Muscle of leg (tissue), 3 donors: ENCODE measurements at regions not wholly inside any gene's neighbourhood (a gene's known extent, or its start where the extent isn't known, plus 50 kb on each side); places are given as distances from the start of the nearest gene placed in this dataset.

ENCODE experiments used
- DNase-seq: peaks from one replicate; pipeline ENCODE4 v3.0.0; 2013
- H3K27ac ChIP-seq: one replicate; pipeline ENCODE4 v1.5.1; 2013; ENCODE audit warnings: mild to moderate bottlenecking, low read length, control low read depth
- H3K27me3 ChIP-seq: one replicate; pipeline ENCODE4 v1.6.1; 2013; ENCODE audit warnings: low read length; ENCODE audit not compliant: control insufficient read depth, insufficient read depth
- H3K36me3 ChIP-seq: one replicate; pipeline ENCODE4 v1.6.1; 2013; ENCODE audit warnings: low read length; ENCODE audit not compliant: control insufficient read depth, insufficient read depth
- H3K4me1 ChIP-seq: one replicate; pipeline ENCODE4 v1.6.1; 2013; ENCODE audit warnings: low read length; ENCODE audit not compliant: control insufficient read depth, insufficient read depth
- H3K4me3 ChIP-seq: one replicate; pipeline ENCODE4 v1.5.1; 2013; ENCODE audit warnings: low read length, control low read depth
- H3K9me3 ChIP-seq: replicated peaks from 2 replicates; pipeline ENCODE4 v1.6.1; 2013; ENCODE audit warnings: low read depth, low read length; ENCODE audit not compliant: control insufficient read depth
- WGBS: methylation state at CpG from one replicate; pipeline ENCODE4 v1.1.5; 2013; ENCODE audit warnings: missing lambda C conversion rate; ENCODE audit not compliant: insufficient coverage; 5-methylcytosine and 5-hydroxymethylcytosine counted together

DNA sequence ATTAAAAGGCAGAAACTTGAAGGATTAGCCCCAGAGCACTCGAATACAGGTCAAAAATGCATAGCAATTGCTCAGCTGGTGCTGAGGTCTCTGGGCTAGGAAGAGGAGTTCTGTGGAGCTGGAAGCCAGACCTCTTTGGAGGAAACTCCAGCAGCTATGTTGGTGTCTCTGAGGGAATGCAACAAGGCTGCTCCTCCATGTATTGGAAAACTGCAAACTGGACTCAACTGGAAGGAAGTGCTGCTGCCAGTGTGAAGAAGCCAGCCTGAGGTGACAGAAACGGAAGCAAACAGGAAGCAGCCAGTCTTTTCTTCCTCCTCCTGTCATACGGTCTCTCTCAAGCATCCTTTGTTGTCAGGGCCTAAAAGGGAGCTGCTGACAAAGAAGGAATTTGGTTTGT lies 233.4 kb upstream of the FGGY start:
- peak; percentile 72 for DNase-seq
- H3K4me3 ChIP-seq: no peak overlapping the region
- peaks cover 14% of the 10 kb centered on the region for H3K4me1 ChIP-seq
- H3K9me3 ChIP-seq: no peaks in the 10 kb centered on the region
- H3K36me3 ChIP-seq: no peaks in the 10 kb centered on the region
- H3K27ac ChIP-seq: peak overlapping the region; percentile 25
- no peaks in the 10 kb centered on the region for H3K27me3 ChIP-seq
- no CpG with 5 or more reads among the region's 3 CpGs for WGBS

DNA sequence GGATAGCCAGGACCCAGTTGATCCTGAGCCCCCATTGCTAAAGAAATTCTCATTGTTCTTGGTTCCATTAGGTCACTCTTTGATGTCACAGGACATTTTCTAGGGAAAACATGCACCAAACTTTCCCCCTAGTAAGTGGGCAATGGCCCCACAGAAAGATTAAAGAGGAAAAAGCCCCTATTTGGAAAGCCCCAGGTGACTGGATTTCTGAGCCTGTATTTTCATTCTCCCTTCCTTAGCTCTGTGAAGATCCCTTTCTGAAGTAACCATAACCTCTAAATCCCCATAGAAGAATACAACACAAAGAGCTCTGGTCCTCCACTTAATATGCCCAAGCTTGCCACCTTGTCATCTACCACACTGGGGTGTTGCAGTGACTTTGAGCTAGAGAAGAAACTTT lies 232.3 kb upstream of the FGGY start:
- Histone ChIP-seq H3K27me3 (no peaks in the 10 kb centered on the region), H3K36me3 (no peaks in the 10 kb centered on the region), H3K4me3 (no peak overlapping the region), H3K9me3 (no peaks in the 10 kb centered on the region), H3K27ac (no peak overlapping the region), H3K4me1 (peaks cover 11% of the 10 kb centered on the region)
- DNase-seq: no peak

DNA sequence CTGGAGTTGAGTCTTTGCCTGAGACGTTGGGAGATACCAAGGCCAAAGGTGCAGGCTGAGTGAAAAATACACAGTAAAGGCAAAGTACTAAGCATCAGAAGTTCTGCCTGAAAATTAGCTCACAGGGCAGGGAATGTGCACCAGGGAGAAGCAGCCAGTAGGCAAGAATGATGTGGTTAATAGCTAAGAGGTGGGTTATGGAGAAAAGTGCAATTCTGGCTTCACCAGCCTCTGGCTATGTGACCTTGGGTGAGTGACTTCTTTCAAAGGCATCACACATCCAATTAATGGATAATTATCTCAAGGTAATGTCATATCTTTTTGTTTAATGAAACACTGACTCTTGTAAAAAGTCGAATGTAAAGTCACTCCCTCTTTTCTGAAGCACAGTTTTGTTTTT lies 230.7 kb upstream of the FGGY start:
- Histone ChIP-seq H3K4me1 (peaks cover 12% of the 10 kb centered on the region), H3K9me3 (no peaks in the 10 kb centered on the region), H3K36me3 (no peaks in the 10 kb centered on the region), H3K27ac (no peak overlapping the region), H3K27me3 (no peaks in the 10 kb centered on the region), H3K4me3 (no peak overlapping the region)
- no peak for DNase-seq
- WGBS: 83% methylated on average over 1 of the region's 2 CpGs

DNA sequence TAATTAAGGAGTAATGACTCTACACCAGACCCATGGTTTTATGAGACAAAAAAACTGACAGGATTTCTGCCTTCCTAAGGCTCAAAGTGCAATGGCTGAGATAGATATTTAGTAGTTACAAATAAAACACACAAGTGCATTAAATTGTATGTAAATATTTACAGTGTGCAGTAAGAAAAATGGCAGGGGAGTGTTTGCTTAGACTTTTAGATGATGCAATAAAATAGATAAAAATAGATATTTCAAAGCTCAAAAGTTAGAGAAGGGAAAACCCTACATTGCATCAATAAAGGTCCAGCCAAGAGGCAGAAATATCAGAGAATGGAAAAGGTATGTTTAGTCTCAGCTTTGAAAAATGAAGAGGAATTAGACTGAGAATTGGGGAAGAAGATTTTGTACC lies 226.3 kb upstream of the FGGY start:
- Histone ChIP-seq H3K27ac (no peak overlapping the region), H3K4me1 (peaks cover 6% of the 10 kb centered on the region), H3K9me3 (no peaks in the 10 kb centered on the region), H3K36me3 (no peaks in the 10 kb centered on the region), H3K4me3 (no peak overlapping the region), H3K27me3 (no peaks in the 10 kb centered on the region)
- DNase-seq: no peak

DNA sequence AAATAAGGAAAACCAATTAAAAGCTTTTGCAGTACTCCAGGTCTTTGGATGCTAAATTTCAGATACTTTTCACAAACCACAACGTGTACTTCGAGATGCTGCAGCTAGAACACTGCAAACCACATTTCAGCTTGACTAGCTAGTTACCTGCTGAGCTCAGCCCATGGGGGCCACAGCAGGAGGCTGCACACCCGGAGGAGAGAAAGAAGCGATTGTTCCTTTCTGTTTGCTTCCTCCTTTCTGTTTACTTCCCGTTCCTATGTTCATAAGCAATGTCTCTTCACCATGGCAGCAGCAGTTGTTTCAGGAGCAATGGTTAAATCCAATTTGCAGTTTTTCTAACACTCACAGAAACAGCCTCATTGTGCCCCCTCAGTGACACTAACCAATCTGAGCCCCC lies 225.6 kb upstream of the FGGY start:
- WGBS: 23% methylated on average over 4 of the region's 5 CpGs
- peak; percentile 52 for DNase-seq

DNA sequence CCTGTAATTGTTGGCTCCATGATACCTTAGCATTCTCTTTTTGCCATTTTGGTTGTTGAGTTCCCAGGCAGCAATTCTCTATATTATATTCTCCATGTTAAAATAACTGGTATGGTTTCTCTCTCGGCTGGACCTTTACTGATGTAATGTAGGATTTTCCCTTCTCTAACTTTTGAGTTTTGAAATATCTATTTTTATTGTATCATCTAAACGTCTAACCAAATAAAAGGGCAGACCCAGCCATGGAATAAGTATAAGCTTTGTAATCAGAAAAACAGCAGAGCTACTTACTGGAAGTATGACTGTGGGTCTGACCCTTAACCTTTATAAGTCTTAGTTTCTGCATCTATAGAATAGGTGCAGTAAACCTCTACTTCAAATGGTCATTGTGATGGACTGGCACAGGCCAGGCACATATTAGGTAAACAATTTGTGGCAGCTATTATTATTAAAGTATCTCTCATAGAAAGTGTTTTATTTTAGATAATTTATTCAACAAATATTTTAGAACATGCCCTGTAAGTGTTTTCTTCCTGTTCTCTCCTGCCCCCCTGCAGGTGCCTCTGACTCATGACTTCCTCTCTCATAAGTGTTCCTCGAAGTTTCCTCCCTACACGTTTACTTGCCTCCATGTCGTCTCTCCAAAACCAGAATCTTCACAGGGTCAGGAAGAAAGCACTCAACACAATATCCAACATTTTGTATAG lies 224.9 kb upstream of the FGGY start:
- peak overlapping the region; percentile 56 for H3K27ac ChIP-seq
- no peaks in the 10 kb centered on the region for H3K9me3 ChIP-seq
- 49% methylated on average over 3 of the region's 5 CpGs for WGBS
- peaks cover 6% of the 10 kb centered on the region for H3K4me1 ChIP-seq
- H3K27me3 ChIP-seq: no peaks in the 10 kb centered on the region
- no peak overlapping the region for H3K4me3 ChIP-seq
- no peak for DNase-seq
- no peaks in the 10 kb centered on the region for H3K36me3 ChIP-seq

More for the DNA sequence above, 225.6 kb upstream of the FGGY start:
- H3K9me3 ChIP-seq: no peaks in the 10 kb centered on the region
- no peaks in the 10 kb centered on the region for H3K27me3 ChIP-seq
- peak overlapping the region; percentile 56 for H3K27ac ChIP-seq
- no peak overlapping the region for H3K4me3 ChIP-seq
- peaks cover 6% of the 10 kb centered on the region for H3K4me1 ChIP-seq
- no peaks in the 10 kb centered on the region for H3K36me3 ChIP-seq

DNA sequence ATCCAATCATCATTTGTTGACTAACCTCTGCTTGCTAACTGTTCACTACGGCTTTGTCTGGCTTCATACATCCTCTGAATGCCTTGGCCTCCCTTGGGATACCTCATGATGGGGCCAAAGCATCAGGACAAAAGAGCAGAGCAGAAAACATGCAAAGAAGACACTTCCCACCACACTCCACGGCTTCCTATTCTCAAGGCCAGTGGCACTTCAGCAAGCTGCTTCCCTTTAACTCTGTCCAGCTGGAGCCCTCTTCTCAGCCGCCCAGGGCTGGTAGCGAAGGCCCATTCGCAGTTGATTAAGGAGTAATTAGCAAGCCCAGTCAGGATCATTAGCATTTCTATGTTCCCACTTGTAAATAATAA lies 224.3 kb upstream of the FGGY start:
- WGBS: 60% methylated on average over 1 of the region's 5 CpGs
- Histone ChIP-seq H3K27ac (no peak overlapping the region), H3K36me3 (no peaks in the 10 kb centered on the region), H3K4me1 (peaks cover 6% of the 10 kb centered on the region), H3K4me3 (no peak overlapping the region), H3K9me3 (no peaks in the 10 kb centered on the region), H3K27me3 (no peaks in the 10 kb centered on the region)
- peak; percentile 60 for DNase-seq

DNA sequence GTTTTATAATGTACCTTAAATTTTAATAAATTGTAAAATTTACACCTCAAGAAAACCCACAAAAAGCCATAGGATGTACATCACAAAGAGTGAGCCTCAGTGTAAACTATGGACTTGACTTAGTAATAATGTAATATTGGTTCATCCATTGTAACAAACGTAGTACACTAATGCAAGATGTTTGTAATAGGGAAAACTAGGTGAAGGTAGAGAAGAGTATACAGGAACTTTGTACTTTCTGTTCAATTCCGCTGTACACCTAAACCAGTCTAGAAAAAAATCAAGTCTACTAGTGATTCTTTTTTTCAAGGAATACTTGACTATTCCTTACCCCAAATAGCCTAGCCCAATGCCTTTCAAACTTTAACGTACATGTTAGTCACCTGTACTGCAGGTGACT lies 222.3 kb upstream of the FGGY start:
- H3K4me3 ChIP-seq: no peak overlapping the region
- no peaks in the 10 kb centered on the region for H3K36me3 ChIP-seq
- peaks cover 3% of the 10 kb centered on the region for H3K27me3 ChIP-seq
- no CpG with 5 or more reads among the region's 3 CpGs for WGBS
- peaks cover 8% of the 10 kb centered on the region for H3K4me1 ChIP-seq
- DNase-seq: no peak
- H3K27ac ChIP-seq: no peak overlapping the region
- H3K9me3 ChIP-seq: no peaks in the 10 kb centered on the region

DNA sequence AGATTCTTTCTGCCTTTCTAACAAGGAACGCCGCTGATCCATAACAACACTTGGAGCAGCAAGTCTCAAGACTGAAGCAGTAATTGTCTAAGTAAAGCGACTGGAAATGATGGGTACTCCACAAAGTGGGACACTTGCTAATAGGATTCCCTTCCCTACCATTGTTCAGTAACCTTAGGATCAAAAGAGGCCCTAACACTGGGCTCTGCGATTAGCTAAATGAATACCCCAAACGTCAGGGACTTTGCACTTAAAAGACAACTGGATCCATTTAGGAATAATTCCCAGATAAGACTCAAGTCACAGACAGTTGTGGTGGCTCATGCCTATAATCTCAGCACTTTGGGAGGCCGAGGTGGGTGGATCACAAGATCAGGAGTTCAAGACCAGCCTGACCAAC lies 221.9 kb upstream of the FGGY start:
- WGBS: 84% methylated on average over 2 of the region's 6 CpGs
- no peak for DNase-seq
- no peaks in the 10 kb centered on the region for H3K9me3 ChIP-seq
- H3K27ac ChIP-seq: no peak overlapping the region
- peaks cover 8% of the 10 kb centered on the region for H3K4me1 ChIP-seq
- peaks cover 3% of the 10 kb centered on the region for H3K27me3 ChIP-seq
- no peak overlapping the region for H3K4me3 ChIP-seq
- H3K36me3 ChIP-seq: no peaks in the 10 kb centered on the region

DNA sequence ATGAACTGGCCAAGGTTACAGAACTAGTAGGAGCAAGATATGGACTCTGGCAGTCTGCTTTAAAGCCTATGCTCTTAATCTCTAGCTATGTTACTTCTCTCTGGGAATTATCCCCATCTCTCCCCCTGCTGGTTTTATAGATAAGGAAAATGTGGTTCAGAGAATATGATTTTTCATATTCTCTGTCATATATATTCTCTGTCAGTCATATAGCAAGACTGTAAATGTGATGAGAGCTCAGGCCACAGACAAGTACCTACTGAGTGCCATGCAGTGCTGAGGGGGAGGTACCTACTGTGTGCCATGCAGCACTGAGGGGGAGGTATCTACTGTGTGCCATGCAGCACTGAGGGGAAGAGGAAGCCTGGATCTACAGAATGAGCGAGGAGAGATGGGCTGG lies 220.3 kb upstream of the FGGY start:
- Histone ChIP-seq H3K4me1 (peaks cover 4% of the 10 kb centered on the region), H3K27ac (no peak overlapping the region), H3K36me3 (no peaks in the 10 kb centered on the region), H3K27me3 (peaks cover 3% of the 10 kb centered on the region), H3K4me3 (no peak overlapping the region), H3K9me3 (no peaks in the 10 kb centered on the region)
- DNase-seq: peak; percentile 62
- WGBS: 67% methylated on average over 1 of the region's 1 CpG

DNA sequence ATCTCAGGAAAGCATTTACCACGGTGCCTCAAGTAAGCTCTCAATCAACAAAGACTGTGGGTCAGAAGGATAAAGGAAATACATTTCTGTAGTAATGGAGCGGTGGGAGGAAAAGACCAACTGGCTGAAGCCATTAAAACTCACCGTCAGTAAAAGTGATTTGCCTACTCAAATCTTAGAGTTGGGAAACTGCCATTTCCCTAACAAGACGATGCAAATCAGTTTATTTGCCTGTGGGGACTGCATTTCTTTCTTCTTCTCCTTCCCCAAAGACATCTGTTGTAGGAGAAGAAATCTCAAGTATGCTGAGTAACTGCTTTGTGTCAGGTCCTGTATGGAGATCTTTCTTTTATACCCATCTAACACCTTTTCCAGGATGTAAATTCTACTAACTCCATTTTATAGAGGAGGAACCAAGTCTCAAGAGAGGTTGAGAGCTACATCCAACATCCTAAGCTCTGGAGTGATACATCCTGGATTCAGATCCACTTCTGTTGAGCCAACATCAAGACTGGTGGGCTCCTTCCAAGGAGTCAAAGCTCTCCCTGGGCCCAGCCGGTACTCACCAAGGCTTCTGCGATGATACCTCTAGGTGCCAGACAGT lies 219.3 kb upstream of the FGGY start:
- no peak for DNase-seq
- no peak overlapping the region for H3K27ac ChIP-seq
- 60% methylated on average over 2 of the region's 6 CpGs for WGBS

More for the DNA sequence above, 219.3 kb upstream of the FGGY start:
- no peaks in the 10 kb centered on the region for H3K36me3 ChIP-seq
- H3K4me1 ChIP-seq: peaks cover 3% of the 10 kb centered on the region
- no peaks in the 10 kb centered on the region for H3K9me3 ChIP-seq
- peaks cover 3% of the 10 kb centered on the region for H3K27me3 ChIP-seq
- H3K4me3 ChIP-seq: no peak overlapping the region
